Endothelial cell of umbilical vein (primary cell): ENCODE measurements at regions not wholly inside any gene's neighbourhood (a gene's known extent, or its start where the extent isn't known, plus 50 kb on each side); places are given as distances from the start of the nearest gene placed in this dataset.

Experiments
- BruUV-seq: library from RNA; stranded (reverse); fragments of 400-500 nt; replicated peaks from 2 replicates; lab custom pipeline; 2021; lab: Mats Ljungman, UMichigan
- CTCF ChIA-PET: fragments of 300-600, 350-600 bp; sonication (Branson Sonifier 250); formaldehyde crosslinking; loops from one replicate; lab custom pipeline; 2021; ENCODE audit warnings: antibody characterized with exemption, inconsistent platforms; lab: Charles Lee
- POLR2A ChIA-PET: fragments of 300-600, 350-600 bp; sonication (Branson Sonifier 250); formaldehyde crosslinking; loops from one replicate; lab custom pipeline; 2021; ENCODE audit warnings: antibody characterized with exemption, inconsistent platforms; lab: Charles Lee
- DNase-seq: peaks from one replicate; pipeline ENCODE4 v3.0.0-alpha.2; 2011; ENCODE audit warnings: low read depth, low spot score
- FAIRE-seq: peaks from 2 replicates; lab custom pipeline; 2011; peaks lifted over from hg19 to GRCh38; lab: Jason Lieb, UNC
- H2AFZ ChIP-seq: 2 replicates; pipeline ENCODE4 v1.6.0; 2012; ENCODE audit warnings: low read depth, low read length, control low read depth, inconsistent platforms
- H3K27ac ChIP-seq: 2 replicates; pipeline ENCODE4 v1.5.1; 2011; ENCODE audit warnings: low read depth, mild to moderate bottlenecking, control low read depth, low read length, moderate library complexity; ENCODE audit not compliant: insufficient read depth
- H3K27me3 ChIP-seq, 2 experiments: 2 replicates each; pipeline versions ENCODE4 v1.6.0 to v1.6.1; 2011; ENCODE audit warnings: low read length in 2 of 2, mixed read lengths in 1 of 2; ENCODE audit not compliant: control insufficient read depth in 2 of 2, insufficient read depth in 2 of 2
- H3K36me3 ChIP-seq, 2 experiments: 2 replicates in 1 of 2; 3 replicates in 1 of 2; pipeline ENCODE4 v1.5.1; 2011; ENCODE audit warnings: low read length in 2 of 2, mild to moderate bottlenecking in 1 of 2, moderate library complexity in 1 of 2; ENCODE audit not compliant: control insufficient read depth in 2 of 2, insufficient read depth in 2 of 2; ENCODE audit errors: extremely low read depth in 1 of 2
- H3K4me1 ChIP-seq: 3 replicates; pipeline ENCODE4 v1.5.1; 2011; ENCODE audit warnings: mild to moderate bottlenecking, low read length; ENCODE audit not compliant: control insufficient read depth, insufficient read depth; ENCODE audit errors: extremely low read depth
- H3K4me2 ChIP-seq: 2 replicates; pipeline ENCODE4 v1.6.1; 2011; ENCODE audit warnings: low read length, control low read depth, mixed read lengths; ENCODE audit not compliant: insufficient read depth
- H3K4me3 ChIP-seq, 3 experiments: fragments of 200-600 bp in 1 of 3; sonication (generic), shearing (Covaris generic) in 1 of 3; replicated peaks in 1 of 3; 2 replicates each; pipeline ENCODE4 v1.5.1; 2011 to 2016; ENCODE audit warnings: control low read depth in 3 of 3, low read length in 3 of 3, mild to moderate bottlenecking in 2 of 3, inconsistent platforms in 1 of 3, low read depth in 1 of 3, moderate library complexity in 1 of 3; ENCODE audit not compliant: insufficient read depth in 1 of 3
- H3K79me2 ChIP-seq: 2 replicates; pipeline ENCODE4 v1.6.0; 2012; ENCODE audit warnings: low read length, inconsistent platforms; ENCODE audit not compliant: control insufficient read depth, insufficient read depth
- H3K9ac ChIP-seq: replicated peaks from 2 replicates; pipeline ENCODE3; 2011; ENCODE audit warnings: low read length, control low read depth; ENCODE audit not compliant: insufficient read depth; ENCODE audit errors: extremely low read depth
- H3K9me1 ChIP-seq: replicated peaks from 3 replicates; pipeline ENCODE4 v1.6.0; 2011; ENCODE audit warnings: mild to moderate bottlenecking, low read length; ENCODE audit not compliant: control insufficient read depth, insufficient read depth; ENCODE audit errors: extremely low read depth
- H3K9me3 ChIP-seq: replicated peaks from 2 replicates; pipeline ENCODE4 v1.5.1; 2012; ENCODE audit warnings: low read length, inconsistent platforms; ENCODE audit not compliant: control insufficient read depth, insufficient read depth
- H4K20me1 ChIP-seq: replicated peaks from 2 replicates; pipeline ENCODE3; 2011; ENCODE audit warnings: mild to moderate bottlenecking, low read length; ENCODE audit not compliant: control insufficient read depth, insufficient read depth; ENCODE audit errors: extremely low read depth
- EZH2 ChIP-seq: IDR thresholded peaks from 2 replicates; pipeline ENCODE4 v1.6.1; 2012; ENCODE audit warnings: borderline replicate concordance, low read depth, mild to moderate bottlenecking, moderate library complexity, low read length, inconsistent platforms; ENCODE audit not compliant: severe bottlenecking
- FOS ChIP-seq: IDR thresholded peaks from 2 replicates; pipeline ENCODE4 v1.6.1; 2011; ENCODE audit warnings: mild to moderate bottlenecking, low read length, moderate library complexity, borderline replicate concordance; ENCODE audit not compliant: insufficient read depth
- JUN ChIP-seq: IDR thresholded peaks from 2 replicates; pipeline ENCODE4 v1.6.1; 2011; ENCODE audit warnings: borderline replicate concordance, low read depth; ENCODE audit not compliant: insufficient read length, insufficient read depth
- MYC ChIP-seq: IDR thresholded peaks from one replicate; pipeline ENCODE4 v1.6.1; 2011; ENCODE audit warnings: mild to moderate bottlenecking, low read depth, low read length
- POLR2AphosphoS5 ChIP-seq: IDR thresholded peaks from 2 replicates; pipeline ENCODE4 v1.6.1; 2012; ENCODE audit warnings: low read depth, mild to moderate bottlenecking, control low read depth, low read length, moderate library complexity; ENCODE audit not compliant: insufficient read depth
- dilution Hi-C: fragments of 300-500 bp; cut with MboI; formaldehyde crosslinking; loops from one replicate; pipeline ENCODE4 v1.15.0; 2019; ENCODE audit warnings: low sequenced_read_pairs; ENCODE audit not compliant: extremely low pct_ligation_motif_present
- intact Hi-C: fragments of 100-400 bp; cut with micrococcal nuclease; formaldehyde crosslinking; loops from one replicate; pipeline ENCODE4 v1.10.0; 2022
- TF ChIP-seq, protein P1 (sequence below): IDR thresholded peaks from 2 replicates; pipeline ENCODE4 v1.6.1; 2011; ENCODE audit not compliant: insufficient read depth, insufficient read length
- TF ChIP-seq, protein P2 (sequence below), 2 donors: IDR thresholded peaks; 1 replicate in 1 of 2; 2 replicates in 1 of 2; pipeline ENCODE4 v1.5.1; 2011; ENCODE audit warnings: low read length in 2 of 2, mild to moderate bottlenecking in 2 of 2, moderate library complexity in 2 of 2, control low read depth in 1 of 2, inconsistent platforms in 1 of 2, low read depth in 1 of 2; ENCODE audit not compliant: insufficient read depth in 1 of 2; ENCODE audit errors: extremely low read depth in 1 of 2

DNA sequence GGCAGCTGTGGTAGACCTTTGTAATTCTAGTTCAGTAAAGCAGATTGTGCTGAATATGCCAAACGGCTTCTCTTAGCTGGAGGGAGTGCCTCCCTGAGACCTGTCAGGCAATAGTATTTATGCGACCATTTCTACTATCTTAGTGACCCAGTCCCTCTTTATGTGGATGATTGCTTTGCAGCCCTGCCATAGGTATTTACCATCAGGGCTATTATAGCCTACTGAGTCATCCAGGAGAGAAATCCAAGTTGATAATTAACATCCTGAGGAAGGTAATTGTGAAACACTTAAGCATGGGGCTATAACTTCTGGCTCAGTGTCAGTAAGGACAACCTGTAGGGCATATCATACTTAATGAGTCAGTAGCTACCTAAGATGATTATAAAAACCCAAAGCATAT lies 103.9 kb upstream of the MAOA start:
- Histone ChIP-seq H3K9me3 (no peaks in the 10 kb centered on the region), H3K9ac (no peak overlapping the region), H4K20me1 (no peaks in the 10 kb centered on the region), H3K4me1 (no peaks in the 10 kb centered on the region), H3K79me2 (no peaks in the 10 kb centered on the region), H2AFZ (no peak overlapping the region), H3K4me3 (no peak overlapping the region), H3K27me3 (no peaks in the 10 kb centered on the region), H3K36me3 (no peaks in the 10 kb centered on the region), H3K9me1 (no peaks in the 10 kb centered on the region), H3K4me2 (no peak overlapping the region), H3K27ac (no peak overlapping the region)
- FAIRE-seq (no peak), DNase-seq (no peak)
- BruUV-seq = no TSS peak
- TF ChIP-seq MYC (no peak), JUN (no peak), FOS (no peak), EZH2 (no peak), POLR2AphosphoS5 (no peak)
- TF ChIP-seq, protein P1, sequence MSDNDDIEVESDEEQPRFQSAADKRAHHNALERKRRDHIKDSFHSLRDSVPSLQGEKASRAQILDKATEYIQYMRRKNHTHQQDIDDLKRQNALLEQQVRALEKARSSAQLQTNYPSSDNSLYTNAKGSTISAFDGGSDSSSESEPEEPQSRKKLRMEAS = no peak
- TF ChIP-seq, protein P2, sequence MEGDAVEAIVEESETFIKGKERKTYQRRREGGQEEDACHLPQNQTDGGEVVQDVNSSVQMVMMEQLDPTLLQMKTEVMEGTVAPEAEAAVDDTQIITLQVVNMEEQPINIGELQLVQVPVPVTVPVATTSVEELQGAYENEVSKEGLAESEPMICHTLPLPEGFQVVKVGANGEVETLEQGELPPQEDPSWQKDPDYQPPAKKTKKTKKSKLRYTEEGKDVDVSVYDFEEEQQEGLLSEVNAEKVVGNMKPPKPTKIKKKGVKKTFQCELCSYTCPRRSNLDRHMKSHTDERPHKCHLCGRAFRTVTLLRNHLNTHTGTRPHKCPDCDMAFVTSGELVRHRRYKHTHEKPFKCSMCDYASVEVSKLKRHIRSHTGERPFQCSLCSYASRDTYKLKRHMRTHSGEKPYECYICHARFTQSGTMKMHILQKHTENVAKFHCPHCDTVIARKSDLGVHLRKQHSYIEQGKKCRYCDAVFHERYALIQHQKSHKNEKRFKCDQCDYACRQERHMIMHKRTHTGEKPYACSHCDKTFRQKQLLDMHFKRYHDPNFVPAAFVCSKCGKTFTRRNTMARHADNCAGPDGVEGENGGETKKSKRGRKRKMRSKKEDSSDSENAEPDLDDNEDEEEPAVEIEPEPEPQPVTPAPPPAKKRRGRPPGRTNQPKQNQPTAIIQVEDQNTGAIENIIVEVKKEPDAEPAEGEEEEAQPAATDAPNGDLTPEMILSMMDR (IDR thresholded peaks at IDR 0.05; ENCODE audit: extremely low read depth in 1 of 2, insufficient read depth in 1 of 2, low read depth in 1 of 2, low read length in 2 of 2) = no peak
- intact Hi-C loops (no loop called here), dilution Hi-C loops (no loop called here)
- ChIA-PET CTCF (interaction anchor here (2.1 kb wide), 1 partner anchor 198 kb away, joined by 7 read pairs; no protein-coding TSS in a partner anchor), POLR2A (no interaction called here)
